SK-N-SH (cell line): ENCODE measurements at regions not wholly inside any gene's neighbourhood (a gene's known extent, or its start where the extent isn't known, plus 50 kb on each side); places are given as distances from the start of the nearest gene placed in this dataset.

Experiments used
- CTCF ChIA-PET: fragments of 300-600, 350-600 bp; formaldehyde crosslinking; extraction: SDS; loops from one replicate; lab custom pipeline; 2021; lab: Yijun Ruan, JAX
- POLR2A ChIA-PET: fragments of 350-600 bp; sonication (Branson Sonifier 250); formaldehyde crosslinking; extraction: SDS; loops from one replicate; lab custom pipeline; 2020; ENCODE audit warnings: antibody characterized with exemption, inconsistent platforms; lab: Yijun Ruan, JAX
- DNase-seq: peaks from one replicate; pipeline ENCODE4 v3.0.0; 2012
- H2AFZ ChIP-seq: fragments of 200-600 bp; sonication (generic); 2 replicates; pipeline ENCODE4 v1.8.1; 2016; ENCODE audit warnings: antibody characterized with exemption, mild to moderate bottlenecking, low read depth
- H3F3A ChIP-seq: fragments of 200-600 bp; sonication (generic); replicated peaks from 2 replicates; pipeline ENCODE3; 2016; ENCODE audit warnings: antibody characterized with exemption, mild to moderate bottlenecking; ENCODE audit not compliant: insufficient read depth
- H3K27ac ChIP-seq, 2 experiments: fragments of 200-500 bp in 1 of 2; fragments of 200-600 bp in 1 of 2; sonication (Bioruptor generic) in 1 of 2; sonication (generic), shearing (Covaris generic) in 1 of 2; 2 replicates each; pipeline versions ENCODE4 v1.5.1 to v1.6.1; 2014 to 2016; ENCODE audit warnings: low read depth in 2 of 2, inconsistent platforms in 1 of 2, low read length in 1 of 2, mild to moderate bottlenecking in 1 of 2, mixed read lengths in 1 of 2
- H3K27me3 ChIP-seq: fragments of 200-600 bp; sonication (generic), shearing (Covaris generic); 2 replicates; pipeline ENCODE4 v1.6.1; 2016; ENCODE audit warnings: mixed run types; ENCODE audit not compliant: insufficient read depth
- H3K36me3 ChIP-seq, 2 experiments: fragments of 200-500 bp in 1 of 2; fragments of 200-600 bp in 1 of 2; sonication (Bioruptor generic) in 1 of 2; sonication (generic) in 1 of 2; replicated peaks in 1 of 2; 2 replicates each; pipeline versions ENCODE3 to v1.5.1; 2014 to 2016; ENCODE audit warnings: low read length in 1 of 2, mild to moderate bottlenecking in 1 of 2; ENCODE audit not compliant: insufficient read depth in 2 of 2, control insufficient read depth in 1 of 2
- H3K4me1 ChIP-seq, 2 experiments: fragments of 200-500 bp in 1 of 2; fragments of 200-600 bp in 1 of 2; sonication (Bioruptor generic) in 1 of 2; sonication (generic), shearing (Covaris generic) in 1 of 2; 2 replicates each; pipeline versions ENCODE4 v1.5.1 to v1.6.1; 2014 to 2016; ENCODE audit warnings: low read depth in 1 of 2, low read length in 1 of 2, mixed run types in 1 of 2; ENCODE audit not compliant: insufficient read depth in 2 of 2, control insufficient read depth in 1 of 2
- H3K4me2 ChIP-seq: fragments of 200-600 bp; sonication (generic), shearing (Covaris generic); 2 replicates; pipeline ENCODE4 v1.6.1; 2017; ENCODE audit warnings: mixed run types
- H3K4me3 ChIP-seq, 2 experiments: fragments of 200-500 bp in 1 of 2; fragments of 200-600 bp in 1 of 2; sonication (Bioruptor generic) in 1 of 2; sonication (generic), shearing (Covaris generic) in 1 of 2; 2 replicates each; pipeline versions ENCODE4 v1.5.1 to v1.8.1; 2014 to 2016; ENCODE audit warnings: low read depth in 2 of 2, inconsistent platforms in 1 of 2, low read length in 1 of 2, mild to moderate bottlenecking in 1 of 2, mixed read lengths in 1 of 2, moderate library complexity in 1 of 2
- H3K79me2 ChIP-seq: fragments of 200-600 bp; sonication (generic); 2 replicates; pipeline ENCODE4 v1.8.1; 2017; ENCODE audit warnings: mild to moderate bottlenecking; ENCODE audit not compliant: insufficient read depth
- H3K9ac ChIP-seq: fragments of 200-600 bp; sonication (generic); 2 replicates; pipeline ENCODE4 v1.6.1; 2017; ENCODE audit warnings: mixed run types
- H3K9me2 ChIP-seq: fragments of 200-600 bp; sonication (generic); 2 replicates; pipeline ENCODE4 v1.6.1; 2017; ENCODE audit warnings: mixed run types
- H3K9me3 ChIP-seq: fragments of 200-600 bp; sonication (generic); 2 replicates; pipeline ENCODE4 v1.6.1; 2017; ENCODE audit warnings: mixed run types, mild to moderate bottlenecking, moderate library complexity
- H4K20me1 ChIP-seq: fragments of 200-600 bp; sonication (generic); 2 replicates; pipeline ENCODE4 v1.6.1; 2017; ENCODE audit warnings: mild to moderate bottlenecking, mixed run types; ENCODE audit not compliant: insufficient read depth
- CHD2 ChIP-seq: fragments of 150-350 bp; IDR thresholded peaks from 2 replicates; pipeline ENCODE4 v1.6.1; 2018; ENCODE audit warnings: low read length; ENCODE audit not compliant: partially characterized antibody
- CTCF ChIP-seq: fragments of 200-600 bp; sonication (generic); IDR thresholded peaks from 2 replicates; pipeline ENCODE4 v1.6.1; 2017; ENCODE audit warnings: antibody characterized with exemption, mild to moderate bottlenecking, moderate library complexity
- EZH2phosphoT487 ChIP-seq: fragments of 200-600 bp; sonication (generic); IDR thresholded peaks from 2 replicates; pipeline ENCODE4 v1.6.1; 2017; ENCODE audit warnings: low read depth, mixed run types, mild to moderate bottlenecking, antibody characterized with exemption, moderate library complexity, borderline replicate concordance
- FOXJ3 ChIP-seq: sonication (generic); formaldehyde crosslinking; IDR thresholded peaks from 2 replicates; pipeline ENCODE4 v1.5.1; 2020; ENCODE audit warnings: mild to moderate bottlenecking, missing genetic modification reagents
- FOXM1 ChIP-seq: IDR thresholded peaks from 2 replicates; pipeline ENCODE4 v1.4.0; 2012; ENCODE audit warnings: low read depth, mild to moderate bottlenecking
- GABPA ChIP-seq: IDR thresholded peaks from 2 replicates; pipeline ENCODE4 v1.4.0; 2012; ENCODE audit warnings: low read depth, mild to moderate bottlenecking
- MXI1 ChIP-seq: IDR thresholded peaks from 2 replicates; pipeline ENCODE4 v1.6.1; 2012; ENCODE audit warnings: mild to moderate bottlenecking, low read depth, low read length, improper control_type of control experiment
- NFIC ChIP-seq: IDR thresholded peaks from 2 replicates; pipeline ENCODE4 v1.4.0; 2012; ENCODE audit warnings: borderline replicate concordance
- POLR2AphosphoS5 ChIP-seq: IDR thresholded peaks from 2 replicates; pipeline ENCODE4 v1.6.1; 2012; ENCODE audit warnings: low read depth, low read length
- REST ChIP-seq: IDR thresholded peaks from 2 replicates; pipeline ENCODE4 v1.6.1; 2012; ENCODE audit warnings: mild to moderate bottlenecking, low read depth, low read length, moderate library complexity
- RXRA ChIP-seq: IDR thresholded peaks from 2 replicates; pipeline ENCODE4 v1.4.0; 2012; ENCODE audit warnings: low read depth, mild to moderate bottlenecking, borderline replicate concordance
- SIN3A ChIP-seq: IDR thresholded peaks from 2 replicates; pipeline ENCODE4 v1.6.1; 2012; ENCODE audit warnings: low read depth, mild to moderate bottlenecking, low read length, moderate library complexity, borderline replicate concordance
- SMC3 ChIP-seq: IDR thresholded peaks from 2 replicates; pipeline ENCODE4 v1.6.1; 2012; ENCODE audit warnings: low read depth, low read length, improper control_type of control experiment
- TAF1 ChIP-seq: IDR thresholded peaks from 2 replicates; pipeline ENCODE4 v1.6.1; 2012; ENCODE audit warnings: low read depth, mild to moderate bottlenecking, low read length, moderate library complexity, borderline replicate concordance
- YY1 ChIP-seq: IDR thresholded peaks from 2 replicates; pipeline ENCODE4 v1.4.0; 2012; ENCODE audit warnings: low read depth, mild to moderate bottlenecking
- WGBS: methylation state at CpG from one replicate; pipeline ENCODE4 v1.1.6; 2017; ENCODE audit warnings: low lambda C conversion rate; 5-methylcytosine and 5-hydroxymethylcytosine counted together
- TF ChIP-seq, protein P1 (sequence below): fragments of 150-350 bp; IDR thresholded peaks from 2 replicates; pipeline ENCODE4 v1.6.1; 2017; ENCODE audit warnings: antibody characterized with exemption, low read length, low read depth, borderline replicate concordance
- TF ChIP-seq, protein P2 (sequence below): fragments of 150-350 bp; IDR thresholded peaks from 2 replicates; pipeline ENCODE4 v1.6.1; 2016; ENCODE audit warnings: mild to moderate bottlenecking, low read depth, low read length
- TF ChIP-seq, protein P3 (sequence below): IDR thresholded peaks from 2 replicates; pipeline ENCODE4; 2012
- TF ChIP-seq, protein P4 (sequence below): IDR thresholded peaks from 2 replicates; pipeline ENCODE4 v1.4.0; 2012; ENCODE audit warnings: low read depth, borderline replicate concordance

GRCh38 chr9:81321551-81321950 is 367.8 kb downstream of the TLE1 start:
- ChIA-PET CTCF (no interaction called here), POLR2A (interaction anchor here (0.6 kb wide), 1 partner anchor 57 kb away, joined by 3 read pairs; no protein-coding TSS in a partner anchor)
- H3F3A ChIP-seq, result no peaks in the 10 kb centered on the region
- no peak overlapping the region for H3K4me2 ChIP-seq
- H3K9me2 ChIP-seq, result no peaks in the 10 kb centered on the region
- 0 out of 2 replicates have a peak, but pooled peaks cover 14% of the 10 kb centered on the region for H3K9me3 ChIP-seq
- DNase-seq, result no peak
- H3K27me3 ChIP-seq, result no peaks in the 10 kb centered on the region
- H3K36me3 ChIP-seq, result no peaks in the 10 kb centered on the region
- H2AFZ ChIP-seq, result no peak overlapping the region
- H3K79me2 ChIP-seq, result no peaks in the 10 kb centered on the region
- TF ChIP-seq CHD2 (no peak), SMC3 (no peak), MXI1 (no peak), GABPA (no peak), TAF1 (no peak), EZH2phosphoT487 (no peak), FOXM1 (no peak), REST (no peak), SIN3A (no peak), POLR2AphosphoS5 (no peak), YY1 (no peak), NFIC (no peak), RXRA (no peak), CTCF (no peak), FOXJ3 (CRISPR knock-in tag) (no peak)
- TF ChIP-seq, protein P1, sequence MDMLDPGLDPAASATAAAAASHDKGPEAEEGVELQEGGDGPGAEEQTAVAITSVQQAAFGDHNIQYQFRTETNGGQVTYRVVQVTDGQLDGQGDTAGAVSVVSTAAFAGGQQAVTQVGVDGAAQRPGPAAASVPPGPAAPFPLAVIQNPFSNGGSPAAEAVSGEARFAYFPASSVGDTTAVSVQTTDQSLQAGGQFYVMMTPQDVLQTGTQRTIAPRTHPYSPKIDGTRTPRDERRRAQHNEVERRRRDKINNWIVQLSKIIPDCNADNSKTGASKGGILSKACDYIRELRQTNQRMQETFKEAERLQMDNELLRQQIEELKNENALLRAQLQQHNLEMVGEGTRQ, result no peak
- TF ChIP-seq, protein P2, sequence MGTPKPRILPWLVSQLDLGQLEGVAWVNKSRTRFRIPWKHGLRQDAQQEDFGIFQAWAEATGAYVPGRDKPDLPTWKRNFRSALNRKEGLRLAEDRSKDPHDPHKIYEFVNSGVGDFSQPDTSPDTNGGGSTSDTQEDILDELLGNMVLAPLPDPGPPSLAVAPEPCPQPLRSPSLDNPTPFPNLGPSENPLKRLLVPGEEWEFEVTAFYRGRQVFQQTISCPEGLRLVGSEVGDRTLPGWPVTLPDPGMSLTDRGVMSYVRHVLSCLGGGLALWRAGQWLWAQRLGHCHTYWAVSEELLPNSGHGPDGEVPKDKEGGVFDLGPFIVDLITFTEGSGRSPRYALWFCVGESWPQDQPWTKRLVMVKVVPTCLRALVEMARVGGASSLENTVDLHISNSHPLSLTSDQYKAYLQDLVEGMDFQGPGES, result no peak
- TF ChIP-seq, protein P3, sequence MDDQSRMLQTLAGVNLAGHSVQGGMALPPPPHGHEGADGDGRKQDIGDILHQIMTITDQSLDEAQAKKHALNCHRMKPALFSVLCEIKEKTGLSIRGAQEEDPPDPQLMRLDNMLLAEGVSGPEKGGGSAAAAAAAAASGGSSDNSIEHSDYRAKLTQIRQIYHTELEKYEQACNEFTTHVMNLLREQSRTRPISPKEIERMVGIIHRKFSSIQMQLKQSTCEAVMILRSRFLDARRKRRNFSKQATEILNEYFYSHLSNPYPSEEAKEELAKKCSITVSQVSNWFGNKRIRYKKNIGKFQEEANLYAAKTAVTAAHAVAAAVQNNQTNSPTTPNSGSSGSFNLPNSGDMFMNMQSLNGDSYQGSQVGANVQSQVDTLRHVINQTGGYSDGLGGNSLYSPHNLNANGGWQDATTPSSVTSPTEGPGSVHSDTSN, result no peak
- TF ChIP-seq, protein P4, sequence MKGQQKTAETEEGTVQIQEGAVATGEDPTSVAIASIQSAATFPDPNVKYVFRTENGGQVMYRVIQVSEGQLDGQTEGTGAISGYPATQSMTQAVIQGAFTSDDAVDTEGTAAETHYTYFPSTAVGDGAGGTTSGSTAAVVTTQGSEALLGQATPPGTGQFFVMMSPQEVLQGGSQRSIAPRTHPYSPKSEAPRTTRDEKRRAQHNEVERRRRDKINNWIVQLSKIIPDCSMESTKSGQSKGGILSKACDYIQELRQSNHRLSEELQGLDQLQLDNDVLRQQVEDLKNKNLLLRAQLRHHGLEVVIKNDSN, result no peak
- H3K4me3 ChIP-seq, result no peak overlapping the region
- WGBS, result 62% methylated on average over 3 of the region's 3 CpGs
- no peaks in the 10 kb centered on the region; a peak in 1 of 4 replicates for H3K4me1 ChIP-seq
- no peak overlapping the region for H3K27ac ChIP-seq
- H4K20me1 ChIP-seq, result no peaks in the 10 kb centered on the region
- H3K9ac ChIP-seq, result no peak overlapping the region
